NCI-H1930 (cell line): ENCODE measurements at regions not wholly inside any gene's neighbourhood (a gene's known extent, or its start where the extent isn't known, plus 50 kb on each side); places are given as distances from the start of the nearest gene placed in this dataset.

Experiments used
- DNase-seq, 2 experiments: peaks; one replicate each; lab custom pipeline; 2025; lab: John Stamatoyannopoulos, UW

GRCh38 chr5:164383662-164384061 is 878.2 kb downstream of the MAT2B start:
- no peak for DNase-seq

- no peak for DNase-seq
Observed at GRCh38 chr5:164392531-164392930, 887.1 kb downstream of the MAT2B start.

GRCh38 chr5:164394686-164395194 is 889.3 kb downstream of the MAT2B start:
- DNase-seq: no peak

- DNase-seq: no peak
Observed at GRCh38 chr5:164412531-164412930, 907.1 kb downstream of the MAT2B start.

GRCh38 chr5:164420161-164420560 is 914.7 kb downstream of the MAT2B start:
- DNase-seq: no peak

GRCh38 chr5:164422400-164422799 is 917.0 kb downstream of the MAT2B start:
- DNase-seq: no peak

GRCh38 chr5:164431634-164432304 is 926.4 kb downstream of the MAT2B start:
- DNase-seq: no peak

GRCh38 chr5:164433106-164433870 is 927.9 kb downstream of the MAT2B start:
- DNase-seq: no peak

- DNase-seq: no peak
Observed at GRCh38 chr5:164435576-164435975, 930.2 kb downstream of the MAT2B start.

- no peak for DNase-seq
Observed at GRCh38 chr5:164439799-164440198, 934.4 kb downstream of the MAT2B start.

GRCh38 chr5:164449460-164449859 is 944.0 kb downstream of the MAT2B start:
- no peak for DNase-seq

- no peak for DNase-seq
Observed at GRCh38 chr5:164466033-164466432, 960.6 kb downstream of the MAT2B start.

- no peak for DNase-seq
Observed at GRCh38 chr5:164470312-164470711, 964.9 kb downstream of the MAT2B start.

GRCh38 chr5:164472165-164472564 is 966.7 kb downstream of the MAT2B start:
- DNase-seq: no peak

- no peak for DNase-seq
Observed at GRCh38 chr5:164475339-164475977, 970.0 kb downstream of the MAT2B start.

- no peak for DNase-seq
Observed at GRCh38 chr5:164481270-164481669, 975.9 kb downstream of the MAT2B start.

GRCh38 chr5:164482351-164482750 is 976.9 kb downstream of the MAT2B start:
- DNase-seq: no peak

- no peak for DNase-seq
Observed at GRCh38 chr5:164484948-164485347, 979.5 kb downstream of the MAT2B start.

- no peak for DNase-seq
Observed at GRCh38 chr5:164487939-164488338, 982.5 kb downstream of the MAT2B start.

- DNase-seq: no peak
Observed at GRCh38 chr5:164497311-164498064, 992.1 kb downstream of the MAT2B start.

- no peak for DNase-seq
Observed at GRCh38 chr5:164498438-164498837, 993.0 kb downstream of the MAT2B start.

GRCh38 chr5:164500856-164501255 is 995.4 kb downstream of the MAT2B start:
- DNase-seq: no peak
